ENCODE measurements at regions not wholly inside any gene's neighbourhood (a gene's known extent, or its start where the extent isn't known, plus 50 kb on each side); places are given as distances from the start of the nearest gene placed in this dataset.

GRCh38 chr1:55526716-55527115, 311.6 kb upstream of the USP24 start:
- Histone ChIP-seq H3K36me3 (no peaks in the 10 kb centered on the region), H3K9me3 (no peaks in the 10 kb centered on the region), H3K4me1 (no peaks in the 10 kb centered on the region), H3K27ac (no peak overlapping the region), H3K27me3 (no peaks in the 10 kb centered on the region), H3K4me3 (no peak overlapping the region)
- 66% methylated on average over 3 of the region's 3 CpGs for WGBS
- DNase-seq (ENCODE audit: low spot score in 2 of 2), result no peak
- TF ChIP-seq POLR2A (IDR thresholded peaks at IDR 0.05) (no peak), POLR2AphosphoS5 (IDR thresholded peaks at IDR 0.05) (no peak), CTCF (IDR thresholded peaks at IDR 0.05) (no peak), EP300 (IDR thresholded peaks at IDR 0.05) (no peak)

- no peaks in the 10 kb centered on the region for H3K36me3 ChIP-seq
- 85% methylated on average over 4 of the region's 4 CpGs for WGBS
- no peaks in the 10 kb centered on the region for H3K27me3 ChIP-seq
- H3K4me1 ChIP-seq, result no peaks in the 10 kb centered on the region
- H3K27ac ChIP-seq, result no peak overlapping the region
- no peak for TF ChIP-seq EP300 (IDR thresholded peaks at IDR 0.05)
- no peak for TF ChIP-seq POLR2A (IDR thresholded peaks at IDR 0.05)
- H3K9me3 ChIP-seq, result no peaks in the 10 kb centered on the region
- H3K4me3 ChIP-seq, result no peak overlapping the region
- no peak for DNase-seq (ENCODE audit: low spot score in 2 of 2)
Measured at GRCh38 chr1:55524006-55524405, 308.8 kb upstream of the USP24 start.

- Histone ChIP-seq H3K36me3 (no peaks in the 10 kb centered on the region), H3K4me1 (no peaks in the 10 kb centered on the region), H3K4me3 (no peak overlapping the region), H3K27me3 (no peaks in the 10 kb centered on the region), H3K9me3 (no peaks in the 10 kb centered on the region), H3K27ac (no peak overlapping the region)
- WGBS, result 59% methylated on average over 2 of the region's 2 CpGs
- no peak for DNase-seq (ENCODE audit: low spot score in 2 of 2)
- TF ChIP-seq POLR2A (IDR thresholded peaks at IDR 0.05) (no peak), CTCF (IDR thresholded peaks at IDR 0.05) (no peak), EP300 (IDR thresholded peaks at IDR 0.05) (no peak), POLR2AphosphoS5 (IDR thresholded peaks at IDR 0.05) (no peak)
Measured at GRCh38 chr1:55522982-55523381, 307.8 kb upstream of the USP24 start.

GRCh38 chr1:55522353-55522903, 307.3 kb upstream of the USP24 start:
- no peaks in the 10 kb centered on the region for H3K36me3 ChIP-seq

GRCh38 chr1:55520861-55521260, 305.7 kb upstream of the USP24 start:
- Histone ChIP-seq H3K27ac (no peak overlapping the region), H3K27me3 (no peaks in the 10 kb centered on the region), H3K9me3 (no peaks in the 10 kb centered on the region), H3K36me3 (no peaks in the 10 kb centered on the region), H3K4me3 (no peak overlapping the region), H3K4me1 (no peaks in the 10 kb centered on the region)
- DNase-seq (ENCODE audit: low spot score in 2 of 2), result no peak
- 92% methylated on average over 2 of the region's 2 CpGs for WGBS
- TF ChIP-seq CTCF (IDR thresholded peaks at IDR 0.05) (no peak), EP300 (IDR thresholded peaks at IDR 0.05) (no peak), POLR2AphosphoS5 (IDR thresholded peaks at IDR 0.05) (no peak), POLR2A (IDR thresholded peaks at IDR 0.05) (no peak)

More at GRCh38 chr1:55522353-55522903, 307.3 kb upstream of the USP24 start:
- Histone ChIP-seq H3K9me3 (no peaks in the 10 kb centered on the region), H3K27me3 (no peaks in the 10 kb centered on the region), H3K4me1 (no peaks in the 10 kb centered on the region), H3K4me3 (no peak overlapping the region), H3K27ac (no peak overlapping the region)
- WGBS, result 82% methylated on average over 7 of the region's 7 CpGs
- TF ChIP-seq POLR2AphosphoS5 (IDR thresholded peaks at IDR 0.05) (no peak), CTCF (IDR thresholded peaks at IDR 0.05) (no peak), EP300 (IDR thresholded peaks at IDR 0.05) (no peak), POLR2A (IDR thresholded peaks at IDR 0.05) (no peak)
- no peak for DNase-seq (ENCODE audit: low spot score in 2 of 2)

All from suprapubic skin (tissue), 4 donors.